Mucosa of stomach (tissue), 1 donor: ENCODE measurements at regions not wholly inside any gene's neighbourhood (a gene's known extent, or its start where the extent isn't known, plus 50 kb on each side); places are given as distances from the start of the nearest gene placed in this dataset.

Source experiments
- H3K27me3 ChIP-seq: one replicate; pipeline ENCODE4 v1.7.0; 2013; ENCODE audit warnings: mild to moderate bottlenecking, low read length; ENCODE audit not compliant: control insufficient read depth, insufficient read depth
- H3K36me3 ChIP-seq: one replicate; pipeline ENCODE4 v1.7.0; 2013; ENCODE audit warnings: low read length; ENCODE audit not compliant: control insufficient read depth, insufficient read depth
- H3K4me1 ChIP-seq: one replicate; pipeline ENCODE4 v1.7.0; 2013; ENCODE audit warnings: mild to moderate bottlenecking, low read length; ENCODE audit not compliant: control insufficient read depth, insufficient read depth
- H3K4me3 ChIP-seq: one replicate; pipeline ENCODE4 v1.7.0; 2013; ENCODE audit warnings: low read length
- H3K9ac ChIP-seq: one replicate; pipeline ENCODE4 v1.7.0; 2013; ENCODE audit warnings: mild to moderate bottlenecking, low read length, moderate library complexity
- H3K9me3 ChIP-seq: one replicate; pipeline ENCODE4 v1.7.0; 2013; ENCODE audit warnings: mild to moderate bottlenecking, low read length, moderate library complexity; ENCODE audit not compliant: control insufficient read depth
- donor health status: Pancreatic carcinoma.

DNA sequence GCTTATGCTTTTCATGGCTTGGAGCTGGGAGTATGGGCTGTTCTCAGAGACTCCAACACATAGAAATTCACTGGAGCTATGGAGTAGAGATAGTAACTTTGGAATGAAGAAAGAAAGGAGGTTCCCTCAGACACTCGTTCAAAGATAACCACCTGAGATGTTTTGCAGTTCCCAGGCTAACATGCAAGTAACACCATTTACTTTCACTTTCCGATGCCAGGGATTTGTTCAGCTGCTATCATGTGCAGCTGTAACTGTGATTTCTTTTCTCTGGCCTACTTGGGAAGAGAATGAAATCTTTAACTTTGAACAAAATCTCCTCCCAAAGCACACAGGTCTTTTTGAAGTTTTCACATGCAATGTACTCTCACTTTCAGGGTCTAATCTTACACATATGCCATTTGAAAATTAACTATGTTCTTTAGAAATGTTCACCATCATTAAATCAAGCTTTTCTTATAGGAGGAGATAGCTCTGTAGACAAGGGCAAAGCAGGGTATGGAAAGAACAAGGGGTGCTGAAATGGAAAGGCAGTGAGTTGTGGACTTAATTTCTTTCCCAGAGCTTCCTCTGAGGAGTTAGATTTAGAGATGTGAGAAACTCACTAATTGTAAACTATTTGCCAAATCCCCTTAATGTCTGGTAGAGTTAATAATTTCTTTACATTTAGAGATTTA lies 514.3 kb downstream of the PDHA2 start:
- Histone ChIP-seq H3K9me3 (no peaks in the 10 kb centered on the region), H3K27me3 (no peaks in the 10 kb centered on the region), H3K36me3 (no peaks in the 10 kb centered on the region), H3K4me3 (no peak overlapping the region), H3K9ac (no peak overlapping the region), H3K4me1 (no peaks in the 10 kb centered on the region)

- no peaks in the 10 kb centered on the region for H3K27me3 ChIP-seq
Observed at GRCh38 chr4:96355414-96355813, 515.5 kb downstream of the PDHA2 start.

GRCh38 chr4:96356591-96357370 lies 516.9 kb downstream of the PDHA2 start:
- no peaks in the 10 kb centered on the region for H3K4me1 ChIP-seq
- H3K36me3 ChIP-seq, result no peaks in the 10 kb centered on the region
- no peaks in the 10 kb centered on the region for H3K27me3 ChIP-seq
- H3K4me3 ChIP-seq, result no peak overlapping the region
- H3K9me3 ChIP-seq, result no peaks in the 10 kb centered on the region
- no peak overlapping the region for H3K9ac ChIP-seq

More at GRCh38 chr4:96355414-96355813, 515.5 kb downstream of the PDHA2 start:
- Histone ChIP-seq H3K9me3 (no peaks in the 10 kb centered on the region), H3K4me3 (no peak overlapping the region), H3K9ac (no peak overlapping the region), H3K36me3 (no peaks in the 10 kb centered on the region), H3K4me1 (no peaks in the 10 kb centered on the region)

DNA sequence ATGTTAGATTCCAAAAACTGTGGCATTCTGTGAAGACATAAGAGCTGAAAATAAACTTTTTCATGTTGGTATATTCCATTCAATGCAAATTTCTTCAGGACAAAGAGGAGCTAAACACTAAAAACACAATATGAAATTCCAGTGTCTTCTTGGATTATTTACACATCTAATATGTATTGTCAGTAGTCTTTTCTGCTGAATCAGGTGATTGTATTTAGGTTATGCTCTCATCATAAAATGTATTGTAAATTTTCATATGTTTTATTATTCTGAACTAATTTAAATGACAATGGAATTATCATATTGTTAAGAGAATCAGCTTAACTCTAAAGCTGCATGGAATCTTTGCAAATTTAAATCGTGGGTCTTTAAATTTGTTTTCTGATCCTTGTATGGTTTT lies 526.7 kb downstream of the PDHA2 start:
- Histone ChIP-seq H3K9ac (no peak overlapping the region), H3K4me3 (no peak overlapping the region), H3K27me3 (no peaks in the 10 kb centered on the region), H3K9me3 (no peaks in the 10 kb centered on the region), H3K4me1 (no peaks in the 10 kb centered on the region), H3K36me3 (no peaks in the 10 kb centered on the region)

DNA sequence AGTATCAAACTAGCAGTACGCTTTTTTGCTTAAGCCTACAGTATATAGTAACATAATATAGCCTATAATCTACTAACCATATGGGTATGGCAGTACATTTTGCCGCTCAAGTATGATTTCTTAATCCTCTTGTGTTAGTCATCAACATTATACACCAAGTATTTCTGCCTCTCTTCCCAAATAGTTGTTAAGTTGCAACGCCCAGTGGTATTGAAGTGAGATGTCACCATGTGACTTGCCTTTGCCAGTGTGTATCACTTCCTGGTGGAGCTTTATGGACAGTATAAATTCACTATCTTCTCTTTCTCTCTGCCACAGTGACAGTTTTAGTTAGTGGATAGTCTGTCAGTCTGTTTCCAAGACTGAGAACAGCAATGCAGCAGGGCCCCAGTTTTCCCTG lies 535.5 kb downstream of the PDHA2 start:
- Histone ChIP-seq H3K36me3 (no peaks in the 10 kb centered on the region), H3K27me3 (no peaks in the 10 kb centered on the region)

DNA sequence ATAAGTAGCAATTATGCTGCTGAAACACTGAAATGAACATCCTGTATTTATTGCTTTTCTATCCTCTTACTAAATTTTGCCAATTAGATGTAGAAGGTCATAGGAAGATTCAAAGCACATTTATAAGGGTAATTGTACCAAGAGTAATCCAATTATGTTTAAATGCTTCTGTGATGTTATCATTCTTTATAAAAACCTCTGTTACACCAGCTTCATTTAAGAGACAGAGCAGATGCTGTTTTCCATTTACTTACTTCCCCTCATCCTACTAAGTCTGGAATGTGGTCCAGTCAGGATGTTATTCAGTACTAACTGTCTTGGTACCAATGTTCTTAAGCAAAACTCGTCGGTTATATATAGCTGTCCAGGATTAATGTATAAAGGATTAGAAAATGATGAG lies 539.6 kb downstream of the PDHA2 start:
- Histone ChIP-seq H3K27me3 (no peaks in the 10 kb centered on the region), H3K4me3 (no peak overlapping the region), H3K36me3 (no peaks in the 10 kb centered on the region)

More for the DNA sequence above, 535.5 kb downstream of the PDHA2 start:
- H3K4me1 ChIP-seq, result no peaks in the 10 kb centered on the region
- no peaks in the 10 kb centered on the region for H3K9me3 ChIP-seq
- H3K4me3 ChIP-seq, result no peak overlapping the region
- H3K9ac ChIP-seq, result no peak overlapping the region

DNA sequence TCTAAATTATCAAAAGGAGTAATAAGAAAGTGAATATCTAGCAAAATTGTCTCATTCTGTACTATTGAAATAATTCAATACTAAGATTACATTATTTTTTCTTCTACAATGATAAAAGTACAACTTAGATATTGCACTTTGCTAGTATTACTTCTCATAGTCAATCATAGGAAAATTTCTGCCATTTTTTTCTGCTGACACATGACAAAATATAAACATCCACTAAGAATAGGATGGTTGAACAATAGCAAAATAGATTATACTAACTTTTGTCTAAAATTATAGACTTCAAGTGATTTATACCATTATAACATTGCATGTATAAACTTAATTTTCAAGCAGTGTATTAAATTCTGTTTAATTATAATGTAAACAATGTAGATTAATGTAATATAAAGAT lies 540.2 kb downstream of the PDHA2 start:
- no peak overlapping the region for H3K4me3 ChIP-seq
- H3K27me3 ChIP-seq, result no peaks in the 10 kb centered on the region
- no peaks in the 10 kb centered on the region for H3K9me3 ChIP-seq
- no peak overlapping the region for H3K9ac ChIP-seq
- H3K36me3 ChIP-seq, result no peaks in the 10 kb centered on the region
- H3K4me1 ChIP-seq, result no peaks in the 10 kb centered on the region

More for the DNA sequence above, 539.6 kb downstream of the PDHA2 start:
- Histone ChIP-seq H3K9ac (no peak overlapping the region), H3K9me3 (no peaks in the 10 kb centered on the region), H3K4me1 (no peaks in the 10 kb centered on the region)

GRCh38 chr4:96383349-96383748 lies 543.5 kb downstream of the PDHA2 start:
- no peak overlapping the region for H3K9ac ChIP-seq
- H3K36me3 ChIP-seq, result no peaks in the 10 kb centered on the region
- H3K9me3 ChIP-seq, result no peaks in the 10 kb centered on the region
- H3K4me1 ChIP-seq, result no peaks in the 10 kb centered on the region
- no peaks in the 10 kb centered on the region for H3K27me3 ChIP-seq
- H3K4me3 ChIP-seq, result no peak overlapping the region

DNA sequence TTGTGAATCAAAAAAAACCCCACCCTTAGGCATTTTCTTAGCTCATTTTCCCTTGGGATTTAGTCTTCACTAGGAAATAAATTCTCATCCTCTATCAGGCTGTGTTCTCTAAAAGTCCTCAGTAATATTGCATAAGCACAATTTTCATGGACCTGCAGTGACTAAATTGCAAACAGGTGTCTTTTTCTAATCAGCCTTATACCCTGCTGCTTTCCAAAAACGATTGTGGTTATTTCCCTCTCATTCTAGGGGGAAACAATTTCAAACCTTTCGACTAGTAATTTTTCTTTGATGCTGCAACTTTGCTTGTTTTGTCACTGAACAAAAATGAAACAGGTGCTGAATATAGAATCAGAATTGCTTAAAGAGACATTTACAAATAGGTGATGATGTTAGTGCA lies 549.9 kb downstream of the PDHA2 start:
- Histone ChIP-seq H3K36me3 (no peaks in the 10 kb centered on the region), H3K27me3 (no peaks in the 10 kb centered on the region), H3K4me3 (no peak overlapping the region), H3K9ac (no peak overlapping the region), H3K4me1 (no peaks in the 10 kb centered on the region), H3K9me3 (no peaks in the 10 kb centered on the region)

- Histone ChIP-seq H3K27me3 (no peaks in the 10 kb centered on the region), H3K4me1 (no peaks in the 10 kb centered on the region), H3K36me3 (no peaks in the 10 kb centered on the region), H3K4me3 (no peak overlapping the region), H3K9me3 (no peaks in the 10 kb centered on the region), H3K9ac (no peak overlapping the region)
Observed at GRCh38 chr4:96390404-96390803, 550.5 kb downstream of the PDHA2 start.

- Histone ChIP-seq H3K9me3 (no peaks in the 10 kb centered on the region), H3K4me1 (no peaks in the 10 kb centered on the region), H3K27me3 (no peaks in the 10 kb centered on the region), H3K9ac (no peak overlapping the region), H3K36me3 (no peaks in the 10 kb centered on the region), H3K4me3 (no peak overlapping the region)
Observed at GRCh38 chr4:96395747-96396146, 555.9 kb downstream of the PDHA2 start.

- Histone ChIP-seq H3K9me3 (no peaks in the 10 kb centered on the region), H3K36me3 (no peaks in the 10 kb centered on the region), H3K4me3 (no peak overlapping the region), H3K9ac (no peak overlapping the region), H3K4me1 (peaks cover 8% of the 10 kb centered on the region), H3K27me3 (no peaks in the 10 kb centered on the region)
Observed at GRCh38 chr4:96406742-96407141, 566.8 kb downstream of the PDHA2 start.
